Activated CD8-positive, alpha-beta T cell treated with anti-CD3 and anti-CD28 coated beads, Interleukin-2, amount 10 ng/mL, durations not matched to agents 7 days and 5 days (primary cell): ENCODE measurements at regions not wholly inside any gene's neighbourhood (a gene's known extent, or its start where the extent isn't known, plus 50 kb on each side); places are given as distances from the start of the nearest gene placed in this dataset.
"Not testable (repeated sequence)": the region's sequence is repeated elsewhere in the genome, so short reads cannot be mapped to it uniquely, and the experiment has no call there.

Source experiments
- ATAC-seq: fragments of 150-1000 bp; cut with Tn5 transposase; one replicate; pipeline ENCODE4 v1.10.0; 2021; ENCODE audit warnings: moderate library complexity
- CTCF ChIA-PET: fragments of 350-600 bp; sonication (Branson Sonifier 250); formaldehyde crosslinking; loops from one replicate; lab custom pipeline; 2021; ENCODE audit warnings: antibody characterized with exemption; lab: Charles Lee
- POLR2A ChIA-PET: fragments of 350-600 bp; sonication (Branson Sonifier 250); formaldehyde crosslinking; loops from one replicate; lab custom pipeline; 2021; ENCODE audit warnings: antibody characterized with exemption; lab: Charles Lee
- DNase-seq: peaks from one replicate; pipeline ENCODE4 v3.0.0-alpha.2; 2020
- H3K27ac Mint-ChIP-seq: one replicate; pipeline ENCODE4 v1.8.0; 2021; ENCODE audit warnings: mild to moderate bottlenecking, mixed read lengths
- H3K27me3 Mint-ChIP-seq: one replicate; pipeline ENCODE4 v1.8.0; 2021; ENCODE audit warnings: low read depth, mixed read lengths
- H3K36me3 Mint-ChIP-seq: one replicate; pipeline ENCODE4 v1.8.0; 2021; ENCODE audit warnings: low read depth, mixed read lengths
- H3K4me1 Mint-ChIP-seq: one replicate; pipeline ENCODE4 v1.8.0; 2021; ENCODE audit warnings: low read depth, mixed read lengths
- H3K4me3 Mint-ChIP-seq: one replicate; pipeline ENCODE4 v1.8.0; 2021; ENCODE audit warnings: mild to moderate bottlenecking, mixed read lengths
- H3K9me3 Mint-ChIP-seq: one replicate; pipeline ENCODE4 v1.8.0; 2022; ENCODE audit warnings: mixed read lengths; ENCODE audit not compliant: insufficient read depth

DNA sequence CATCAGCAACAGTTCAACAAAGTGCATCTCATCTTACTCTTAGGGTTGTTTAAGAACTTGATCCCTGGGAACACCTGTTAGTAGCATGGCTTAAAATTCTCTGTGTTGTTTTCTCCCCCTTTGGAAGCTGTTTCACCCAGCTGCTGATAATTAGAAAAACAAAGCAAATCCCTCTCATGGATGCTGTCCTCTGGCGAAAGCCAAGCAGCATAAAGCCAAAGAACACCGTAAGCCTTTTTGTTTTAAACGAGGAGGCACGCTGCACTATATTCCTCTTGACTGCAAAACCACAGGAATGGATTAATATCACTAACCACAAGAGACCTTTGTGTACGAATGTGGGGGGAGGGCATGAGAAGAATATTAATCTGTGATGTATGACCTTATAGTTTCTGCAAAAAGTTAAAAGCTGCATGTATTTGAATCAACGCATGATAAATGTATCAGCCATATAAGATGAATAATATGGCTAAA, 923.2 kb downstream of the LTN1 start:
- no peak for DNase-seq
- Mint-ChIP-seq H3K4me3 (no peak overlapping the region), H3K9me3 (no peaks in the 10 kb centered on the region), H3K36me3 (no peaks in the 10 kb centered on the region), H3K27ac (no peak overlapping the region), H3K27me3 (no peaks in the 10 kb centered on the region), H3K4me1 (peaks cover 2% of the 10 kb centered on the region)
- ATAC-seq: no peak
- POLR2A ChIA-PET: no interaction called here
- CTCF ChIA-PET: no interaction called here

DNA sequence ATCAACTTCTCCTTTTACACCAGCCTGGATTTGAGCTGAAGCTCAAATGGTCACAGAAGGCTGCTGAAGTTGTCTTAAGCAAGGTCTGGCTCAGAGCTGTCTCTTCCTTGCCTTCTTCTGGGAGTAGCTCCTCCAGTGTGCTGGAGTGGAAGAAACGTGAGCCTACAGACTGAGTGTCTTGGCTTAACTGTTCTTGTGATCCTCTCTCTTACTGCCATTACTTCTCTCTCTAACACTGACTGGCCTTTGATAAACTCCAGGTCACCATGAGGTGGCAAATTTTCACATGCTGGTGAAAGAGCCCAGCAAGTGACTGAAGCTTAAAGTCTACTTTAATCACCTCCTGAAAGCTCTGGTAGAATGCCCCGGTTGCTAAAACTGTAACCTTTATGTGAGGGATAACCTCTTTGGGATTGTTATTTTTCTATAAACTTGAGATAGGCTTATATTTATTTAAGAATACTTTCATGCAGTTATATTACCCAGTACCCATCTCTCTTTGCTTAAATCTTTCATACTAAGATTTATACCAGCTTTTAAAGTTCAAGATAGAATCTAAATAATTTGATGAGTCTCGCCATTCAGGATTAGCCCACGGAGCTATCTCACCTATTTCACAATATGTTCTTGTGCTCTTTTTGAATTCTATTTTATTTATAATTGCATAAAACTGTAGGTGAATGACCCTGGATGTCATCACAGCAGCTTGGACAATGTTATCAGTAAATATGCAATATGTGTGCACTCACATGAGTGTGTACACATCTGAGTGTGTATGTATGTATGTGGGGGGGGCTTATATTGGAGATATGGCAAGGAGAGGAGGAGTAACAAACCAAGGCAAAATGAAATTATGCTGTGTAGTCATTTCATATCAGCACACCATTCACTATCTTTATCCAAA, 924.0 kb downstream of the LTN1 start:
- H3K27ac Mint-ChIP-seq: no peak overlapping the region
- H3K9me3 Mint-ChIP-seq: no peaks in the 10 kb centered on the region
- no peak for ATAC-seq
- ChIA-PET CTCF (interaction anchor here (1.5 kb wide), 1 partner anchor 676 kb away, joined by 5 read pairs; no protein-coding TSS in a partner anchor), POLR2A (no interaction called here)
- H3K27me3 Mint-ChIP-seq: no peaks in the 10 kb centered on the region
- no peaks in the 10 kb centered on the region for H3K36me3 Mint-ChIP-seq
- H3K4me1 Mint-ChIP-seq: peaks cover 2% of the 10 kb centered on the region
- no peak overlapping the region for H3K4me3 Mint-ChIP-seq
- no peak for DNase-seq

DNA sequence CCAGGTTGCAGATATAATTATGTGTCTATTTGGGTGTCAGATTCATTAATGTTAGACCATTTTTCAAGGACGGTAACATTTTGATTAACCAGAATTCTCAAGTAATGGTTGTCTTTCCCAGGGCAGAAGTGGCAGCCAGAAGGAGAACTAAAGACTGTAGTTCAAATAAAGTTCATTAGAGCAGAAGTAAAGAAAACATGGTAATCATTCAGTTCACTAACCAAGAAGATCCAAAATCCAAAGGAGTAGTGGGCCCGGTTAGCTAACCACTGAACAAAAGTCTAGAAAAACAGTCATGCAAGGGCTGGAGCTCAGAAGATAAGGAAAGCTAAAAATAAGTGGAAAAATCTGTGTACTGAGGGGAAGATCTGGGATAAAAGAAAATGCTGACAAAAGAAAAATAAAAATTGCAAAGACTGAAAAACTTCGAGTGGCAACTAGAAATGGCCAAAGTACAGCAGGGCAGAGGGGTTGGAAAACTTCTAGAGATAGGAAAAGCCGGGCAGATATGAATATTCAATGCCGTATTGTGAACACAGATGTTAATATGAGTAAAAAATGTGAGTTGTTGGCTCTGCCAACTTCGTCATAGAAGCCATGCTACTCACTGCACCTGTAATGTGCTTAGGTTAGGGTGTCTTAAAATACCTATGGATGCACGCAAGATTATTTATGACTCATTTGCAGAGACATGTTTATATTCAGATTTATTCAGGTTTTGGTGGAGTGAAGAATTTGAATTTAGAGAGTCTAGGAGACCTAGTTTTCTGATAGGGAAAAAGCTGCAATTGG, 925.9 kb downstream of the LTN1 start:
- ATAC-seq (no peak), DNase-seq (no peak)
- Mint-ChIP-seq H3K4me3 (no peak overlapping the region), H3K27ac (no peak overlapping the region), H3K27me3 (no peaks in the 10 kb centered on the region), H3K4me1 (peaks cover 2% of the 10 kb centered on the region), H3K36me3 (no peaks in the 10 kb centered on the region), H3K9me3 (no peaks in the 10 kb centered on the region)
- ChIA-PET POLR2A (no interaction called here), CTCF (interaction anchor here (1.5 kb wide), 1 partner anchor 678 kb away, joined by 5 read pairs; no protein-coding TSS in a partner anchor)

GRCh38 chr21:28066076-28066475, 926.6 kb downstream of the LTN1 start:
- Mint-ChIP-seq H3K27me3 (no peaks in the 10 kb centered on the region), H3K27ac (no peak overlapping the region), H3K9me3 (no peaks in the 10 kb centered on the region), H3K4me1 (peaks cover 2% of the 10 kb centered on the region), H3K4me3 (no peak overlapping the region), H3K36me3 (no peaks in the 10 kb centered on the region)
- POLR2A ChIA-PET: no interaction called here
- CTCF ChIA-PET: no interaction called here
- DNase-seq (no peak), ATAC-seq (no peak)

DNA sequence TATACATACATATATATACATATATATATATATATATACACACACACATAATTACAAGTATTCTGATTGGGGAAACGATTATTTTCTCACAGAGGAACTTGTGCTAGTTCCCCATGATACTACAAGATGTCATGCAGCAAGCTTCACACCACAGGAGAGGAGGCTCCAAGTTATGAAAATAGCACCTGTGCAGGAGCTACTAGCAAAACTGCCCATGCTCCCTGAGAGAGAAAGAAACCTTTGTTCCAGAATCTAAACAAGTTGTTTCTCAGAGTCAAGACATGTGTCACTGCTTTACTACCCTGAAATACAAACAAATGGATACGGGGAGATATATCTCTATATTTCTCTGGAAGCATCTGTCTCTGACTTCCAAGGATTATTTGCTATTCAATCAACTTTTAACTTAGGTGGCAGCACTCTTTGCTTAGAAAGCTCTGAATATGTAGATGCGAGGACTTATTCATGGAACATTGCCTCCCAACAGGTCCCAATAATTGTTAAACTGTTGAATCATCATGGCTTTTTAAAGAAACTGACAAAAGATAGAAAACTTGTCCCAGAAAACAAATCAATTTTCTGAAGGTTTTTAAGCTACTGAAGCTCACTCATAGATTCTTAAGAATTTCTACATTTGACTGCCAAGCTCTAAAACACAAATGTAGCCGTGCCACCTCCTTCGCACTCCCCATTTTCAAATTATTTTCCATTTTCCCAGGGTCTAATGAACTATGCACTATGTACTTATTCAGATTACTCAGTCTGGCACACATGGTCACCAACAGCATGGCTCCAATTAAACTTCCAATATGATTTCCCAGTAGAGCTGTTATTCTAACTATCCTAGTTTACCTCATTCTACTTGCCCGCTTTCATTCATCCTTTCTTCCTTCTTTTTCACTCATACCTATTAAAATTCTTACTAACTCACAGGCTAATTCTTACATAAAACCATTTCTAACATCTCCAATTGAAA, 929.1 kb downstream of the LTN1 start:
- no peak for ATAC-seq
- ChIA-PET POLR2A (no interaction called here), CTCF (no interaction called here)
- no peaks in the 10 kb centered on the region for H3K9me3 Mint-ChIP-seq
- no peak overlapping the region for H3K27ac Mint-ChIP-seq
- H3K27me3 Mint-ChIP-seq: no peaks in the 10 kb centered on the region
- no peak overlapping the region for H3K4me3 Mint-ChIP-seq
- DNase-seq: no peak
- H3K4me1 Mint-ChIP-seq: peaks cover 2% of the 10 kb centered on the region
- H3K36me3 Mint-ChIP-seq: no peaks in the 10 kb centered on the region

- CTCF ChIA-PET, H3K9me3 Mint-ChIP-seq, DNase-seq, ATAC-seq, POLR2A ChIA-PET, H3K27me3 Mint-ChIP-seq, H3K36me3 Mint-ChIP-seq, H3K4me1 Mint-ChIP-seq, H3K27ac Mint-ChIP-seq, H3K4me3 Mint-ChIP-seq: not testable (repeated sequence)
Observed at GRCh38 chr21:28052956-28053355, 939.7 kb downstream of the LTN1 start.

DNA sequence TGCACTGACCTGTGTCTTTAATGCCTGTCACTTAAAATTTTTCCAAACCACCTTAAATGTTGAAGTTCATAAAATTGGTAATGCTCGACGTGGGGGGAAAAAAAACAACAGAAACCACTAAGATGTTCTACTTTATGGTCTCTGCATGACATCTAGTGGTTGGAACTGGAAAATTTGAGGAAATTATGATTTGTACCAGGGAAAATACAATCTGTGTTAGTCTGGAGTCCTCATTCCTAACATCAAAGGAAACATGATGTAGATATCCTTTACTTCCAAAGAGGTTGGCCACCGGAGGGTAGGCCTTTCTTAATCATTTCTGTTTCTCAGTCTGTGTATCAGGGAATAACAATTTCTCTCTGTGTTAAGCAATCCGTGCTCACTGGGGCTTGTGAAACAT, 941.0 kb downstream of the LTN1 start:
- H3K4me3 Mint-ChIP-seq, H3K27me3 Mint-ChIP-seq, POLR2A ChIA-PET, CTCF ChIA-PET, H3K27ac Mint-ChIP-seq, H3K9me3 Mint-ChIP-seq, ATAC-seq, H3K36me3 Mint-ChIP-seq, DNase-seq, H3K4me1 Mint-ChIP-seq: not testable (repeated sequence)

- ATAC-seq, H3K4me1 Mint-ChIP-seq, H3K27me3 Mint-ChIP-seq, DNase-seq, H3K36me3 Mint-ChIP-seq, POLR2A ChIA-PET, CTCF ChIA-PET, H3K4me3 Mint-ChIP-seq, H3K9me3 Mint-ChIP-seq, H3K27ac Mint-ChIP-seq: not testable (repeated sequence)
Observed at GRCh38 chr21:28035692-28036091, 957.0 kb downstream of the LTN1 start.

GRCh38 chr21:28034916-28035315, 957.8 kb downstream of the LTN1 start:
- ATAC-seq, POLR2A ChIA-PET, H3K36me3 Mint-ChIP-seq, H3K4me3 Mint-ChIP-seq, H3K27me3 Mint-ChIP-seq, H3K9me3 Mint-ChIP-seq, H3K27ac Mint-ChIP-seq, H3K4me1 Mint-ChIP-seq, CTCF ChIA-PET, DNase-seq: not testable (repeated sequence)

DNA sequence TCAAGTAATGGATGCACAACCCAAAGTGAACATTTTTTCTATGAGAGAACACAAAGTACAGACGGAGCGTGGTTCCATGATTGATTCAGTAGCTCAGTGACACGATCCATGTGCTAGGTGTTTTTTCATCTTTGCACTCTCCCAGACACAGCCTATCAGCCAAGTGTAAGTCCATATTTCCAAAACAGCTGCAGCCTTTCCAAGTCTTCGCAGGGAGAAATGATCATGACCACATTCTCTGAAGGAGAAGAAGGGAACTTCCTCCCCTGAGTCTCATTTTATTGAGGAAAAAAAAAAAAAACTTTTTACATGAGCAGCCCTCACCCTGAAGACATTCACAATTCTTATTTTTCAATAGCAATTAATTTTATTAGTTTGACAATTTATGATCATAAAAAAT, 958.3 kb downstream of the LTN1 start:
- H3K27me3 Mint-ChIP-seq, H3K9me3 Mint-ChIP-seq, H3K4me3 Mint-ChIP-seq, CTCF ChIA-PET, ATAC-seq, H3K27ac Mint-ChIP-seq, H3K4me1 Mint-ChIP-seq, H3K36me3 Mint-ChIP-seq, DNase-seq, POLR2A ChIA-PET: not testable (repeated sequence)

DNA sequence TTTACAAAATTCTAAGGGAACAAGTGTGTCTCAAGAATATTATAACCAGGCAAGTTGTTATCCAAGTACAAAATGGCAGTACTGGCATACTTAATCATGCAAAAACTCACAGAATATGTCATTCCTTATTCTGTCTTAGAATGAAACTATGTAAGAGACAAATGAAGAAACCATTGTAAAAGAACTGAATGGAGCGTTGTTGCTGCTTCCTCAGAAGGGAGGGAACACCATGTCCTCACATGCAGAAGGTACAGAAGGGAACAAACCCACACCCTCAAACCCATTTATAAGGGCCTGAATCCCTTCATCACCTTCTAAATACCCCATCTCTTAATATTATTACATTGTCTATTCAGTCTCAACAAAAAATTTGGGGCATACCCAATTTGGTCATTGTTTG, 960.0 kb downstream of the LTN1 start:
- POLR2A ChIA-PET, H3K9me3 Mint-ChIP-seq, H3K4me3 Mint-ChIP-seq, H3K27me3 Mint-ChIP-seq, H3K36me3 Mint-ChIP-seq, ATAC-seq, H3K27ac Mint-ChIP-seq, CTCF ChIA-PET, DNase-seq, H3K4me1 Mint-ChIP-seq: not testable (repeated sequence)
